Parathyroid adenoma (tissue), 2 donors: ENCODE measurements at regions not wholly inside any gene's neighbourhood (a gene's known extent, or its start where the extent isn't known, plus 50 kb on each side); places are given as distances from the start of the nearest gene placed in this dataset.

Experiments
- H2AFZ ChIP-seq: fragments of 300-600 bp; sonication (generic); one replicate; pipeline ENCODE4 v1.7.0; 2017; ENCODE audit warnings: antibody characterized with exemption, mild to moderate bottlenecking
- H3K27ac ChIP-seq: fragments of 300-600 bp; sonication (generic); one replicate; pipeline ENCODE4 v1.7.0; 2017
- H3K27me3 ChIP-seq: fragments of 300-600 bp; sonication (generic); one replicate; pipeline ENCODE4 v1.7.0; 2017; ENCODE audit warnings: low read length; ENCODE audit not compliant: control insufficient read depth, insufficient read depth
- H3K36me3 ChIP-seq: fragments of 300-600 bp; sonication (generic); one replicate; pipeline ENCODE4 v1.7.0; 2017; ENCODE audit warnings: low read length; ENCODE audit not compliant: control insufficient read depth, insufficient read depth
- H3K4me1 ChIP-seq: fragments of 300-600 bp; sonication (generic); one replicate; pipeline ENCODE4 v1.7.0; 2017; ENCODE audit warnings: control low read depth
- H3K4me2 ChIP-seq: fragments of 300-600 bp; sonication (generic); one replicate; pipeline ENCODE4 v1.7.0; 2017; ENCODE audit warnings: low read length
- H3K4me3 ChIP-seq: fragments of 300-600 bp; sonication (generic); one replicate; pipeline ENCODE4 v1.7.0; 2017; ENCODE audit warnings: low read depth, low read length
- H3K79me2 ChIP-seq: fragments of 300-600 bp; sonication (generic); one replicate; pipeline ENCODE4 v1.7.0; 2017; ENCODE audit warnings: control low read depth
- H3K9ac ChIP-seq: fragments of 300-600 bp; sonication (generic); one replicate; pipeline ENCODE4 v1.7.0; 2017; ENCODE audit warnings: mild to moderate bottlenecking
- H3K9me3 ChIP-seq: fragments of 300-600 bp; sonication (generic); one replicate; pipeline ENCODE4 v1.7.0; 2017; ENCODE audit warnings: low read length; ENCODE audit not compliant: control insufficient read depth
- TF ChIP-seq, protein P1 (sequence below): fragments of 300-600 bp; sonication (generic); IDR thresholded peaks from one replicate; pipeline ENCODE4 v1.7.0; 2017; ENCODE audit warnings: antibody characterized with exemption, mild to moderate bottlenecking
- donor health status: primary hyperparathyroidism.

DNA sequence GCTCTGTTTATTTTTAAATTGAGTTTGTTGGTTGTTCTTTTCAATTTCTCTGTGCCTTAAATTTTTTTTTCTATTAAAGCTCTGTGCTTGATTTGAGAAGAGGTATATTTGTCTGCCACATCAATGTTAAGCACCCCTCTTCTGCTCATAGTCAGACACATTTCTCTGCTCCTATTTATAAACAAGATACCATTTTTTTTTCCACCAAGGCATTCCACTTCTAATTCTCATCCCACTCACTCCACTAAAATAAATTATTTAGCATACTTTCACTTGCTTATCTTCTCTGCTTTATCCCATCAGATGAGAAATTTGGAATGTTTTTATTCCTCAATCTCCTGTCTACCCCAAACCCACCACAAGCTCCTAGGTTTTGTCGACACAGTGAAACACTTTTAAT lies 127.0 kb upstream of the PDE5A start:
- no peak overlapping the region for H2AFZ ChIP-seq
- no peaks in the 10 kb centered on the region for H3K9me3 ChIP-seq
- no peaks in the 10 kb centered on the region for H3K36me3 ChIP-seq

DNA sequence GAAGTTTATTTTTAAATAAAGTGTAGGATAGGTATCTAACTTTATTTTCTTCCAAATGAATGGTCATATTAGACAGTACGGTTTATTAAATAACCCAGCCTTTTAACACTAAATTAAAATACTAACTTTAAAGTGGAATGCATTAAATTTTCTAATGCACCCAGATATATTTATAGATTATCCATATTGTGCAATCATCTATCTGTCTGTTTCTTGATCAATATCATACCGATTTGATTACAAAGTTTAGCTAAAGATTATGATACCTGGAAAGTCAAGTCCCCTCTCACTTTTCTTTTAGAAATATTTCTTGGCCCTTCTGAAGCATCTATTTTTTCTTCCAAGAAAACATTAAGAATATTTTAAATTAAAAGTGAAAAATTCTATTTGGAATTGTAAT lies 124.3 kb upstream of the PDE5A start:
- Histone ChIP-seq H3K4me3 (no peak overlapping the region), H3K79me2 (no peaks in the 10 kb centered on the region), H3K27me3 (no peaks in the 10 kb centered on the region), H3K36me3 (no peaks in the 10 kb centered on the region), H3K27ac (no peak overlapping the region), H3K9ac (no peak overlapping the region), H3K9me3 (no peaks in the 10 kb centered on the region), H2AFZ (no peak overlapping the region), H3K4me2 (no peak overlapping the region), H3K4me1 (no peaks in the 10 kb centered on the region)
- TF ChIP-seq, protein P1, sequence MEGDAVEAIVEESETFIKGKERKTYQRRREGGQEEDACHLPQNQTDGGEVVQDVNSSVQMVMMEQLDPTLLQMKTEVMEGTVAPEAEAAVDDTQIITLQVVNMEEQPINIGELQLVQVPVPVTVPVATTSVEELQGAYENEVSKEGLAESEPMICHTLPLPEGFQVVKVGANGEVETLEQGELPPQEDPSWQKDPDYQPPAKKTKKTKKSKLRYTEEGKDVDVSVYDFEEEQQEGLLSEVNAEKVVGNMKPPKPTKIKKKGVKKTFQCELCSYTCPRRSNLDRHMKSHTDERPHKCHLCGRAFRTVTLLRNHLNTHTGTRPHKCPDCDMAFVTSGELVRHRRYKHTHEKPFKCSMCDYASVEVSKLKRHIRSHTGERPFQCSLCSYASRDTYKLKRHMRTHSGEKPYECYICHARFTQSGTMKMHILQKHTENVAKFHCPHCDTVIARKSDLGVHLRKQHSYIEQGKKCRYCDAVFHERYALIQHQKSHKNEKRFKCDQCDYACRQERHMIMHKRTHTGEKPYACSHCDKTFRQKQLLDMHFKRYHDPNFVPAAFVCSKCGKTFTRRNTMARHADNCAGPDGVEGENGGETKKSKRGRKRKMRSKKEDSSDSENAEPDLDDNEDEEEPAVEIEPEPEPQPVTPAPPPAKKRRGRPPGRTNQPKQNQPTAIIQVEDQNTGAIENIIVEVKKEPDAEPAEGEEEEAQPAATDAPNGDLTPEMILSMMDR, result no peak

More for the DNA sequence above, 127.0 kb upstream of the PDE5A start:
- Histone ChIP-seq H3K4me3 (no peak overlapping the region), H3K4me1 (no peaks in the 10 kb centered on the region), H3K9ac (no peak overlapping the region), H3K27me3 (no peaks in the 10 kb centered on the region), H3K4me2 (no peak overlapping the region), H3K27ac (no peak overlapping the region), H3K79me2 (no peaks in the 10 kb centered on the region)
- TF ChIP-seq, protein P1, result no peak

DNA sequence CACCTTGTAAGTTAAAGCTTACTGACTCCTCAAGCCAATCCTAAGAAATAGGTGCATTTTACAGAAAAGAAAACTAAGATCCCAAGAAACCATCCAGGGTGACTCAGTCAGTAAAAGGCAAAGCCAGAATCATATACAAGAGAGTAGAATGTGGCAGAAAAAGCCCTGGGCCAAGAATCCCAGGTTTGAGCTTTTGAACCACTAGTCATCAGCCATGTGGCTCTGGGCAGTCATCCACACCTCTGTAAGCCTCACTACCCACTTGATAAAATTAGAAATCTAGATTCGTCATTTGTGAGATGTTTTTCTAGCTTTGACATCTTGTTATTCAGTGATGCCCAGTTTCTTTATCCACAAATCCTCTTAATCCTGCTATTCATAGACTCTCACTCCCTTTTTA lies 122.2 kb upstream of the PDE5A start:
- no peaks in the 10 kb centered on the region for H3K79me2 ChIP-seq
- H3K4me3 ChIP-seq, result no peak overlapping the region

DNA sequence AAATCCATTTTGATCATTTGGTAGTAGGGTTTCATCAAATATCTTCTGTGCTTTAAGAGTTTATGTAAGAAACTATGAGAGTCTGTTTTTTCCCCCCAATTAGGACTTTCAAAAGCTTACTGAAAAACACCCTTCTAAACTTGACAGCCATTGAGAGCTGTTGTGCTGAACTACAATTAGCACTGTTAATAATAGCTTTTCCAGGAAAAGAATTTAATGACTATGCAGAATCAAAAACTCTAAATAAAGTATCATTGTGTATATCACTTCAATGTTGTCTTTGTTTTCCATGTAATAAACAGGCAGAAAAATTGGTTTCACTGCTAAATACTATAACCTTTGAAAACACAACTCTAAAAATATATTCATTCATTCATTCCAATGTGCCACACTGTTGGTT lies 121.4 kb upstream of the PDE5A start:
- Histone ChIP-seq H3K9me3 (no peaks in the 10 kb centered on the region), H3K4me1 (no peaks in the 10 kb centered on the region), H3K27ac (no peak overlapping the region), H3K9ac (no peak overlapping the region), H3K79me2 (no peaks in the 10 kb centered on the region), H3K4me2 (no peak overlapping the region), H3K27me3 (no peaks in the 10 kb centered on the region), H3K36me3 (no peaks in the 10 kb centered on the region), H3K4me3 (no peak overlapping the region), H2AFZ (no peak overlapping the region)
- TF ChIP-seq, protein P1, result no peak

More for the DNA sequence above, 122.2 kb upstream of the PDE5A start:
- Histone ChIP-seq H3K27ac (no peak overlapping the region), H2AFZ (no peak overlapping the region), H3K4me2 (no peak overlapping the region), H3K4me1 (no peaks in the 10 kb centered on the region), H3K9me3 (no peaks in the 10 kb centered on the region), H3K27me3 (no peaks in the 10 kb centered on the region), H3K36me3 (no peaks in the 10 kb centered on the region), H3K9ac (no peak overlapping the region)
- TF ChIP-seq, protein P1, result no peak

DNA sequence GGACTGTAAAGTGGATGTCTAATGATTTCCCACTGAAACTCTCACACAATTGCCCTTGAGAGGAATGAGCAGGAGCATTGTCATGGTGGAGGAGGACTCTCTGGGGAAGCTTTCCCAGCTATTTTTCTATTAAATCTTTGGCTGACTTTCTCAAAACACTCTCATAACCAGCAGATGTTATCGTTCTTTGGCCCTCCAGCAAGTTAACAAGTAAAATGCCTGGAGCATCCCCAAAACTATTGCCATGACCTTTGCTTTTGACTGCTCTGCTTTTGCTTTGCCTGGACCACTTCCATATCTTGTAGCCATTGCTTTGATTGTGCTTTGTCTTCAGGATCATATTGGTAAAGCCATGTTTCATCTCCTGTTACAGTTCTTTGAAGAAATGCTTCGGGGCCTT lies 120.2 kb upstream of the PDE5A start:
- Histone ChIP-seq H3K79me2 (no peaks in the 10 kb centered on the region), H2AFZ (no peak overlapping the region), H3K27me3 (no peaks in the 10 kb centered on the region), H3K36me3 (no peaks in the 10 kb centered on the region), H3K4me2 (no peak overlapping the region), H3K4me3 (no peak overlapping the region), H3K9ac (no peak overlapping the region), H3K9me3 (no peaks in the 10 kb centered on the region), H3K4me1 (no peaks in the 10 kb centered on the region), H3K27ac (no peak overlapping the region)
- TF ChIP-seq, protein P1, result no peak
